Activated T-helper 9 cell treated with anti-CD3 and anti-CD28 coated beads, Interleukin-2, amount 50 U/mL, for 16 hours (primary cell): ENCODE measurements at regions not wholly inside any gene's neighbourhood (a gene's known extent, or its start where the extent isn't known, plus 50 kb on each side); places are given as distances from the start of the nearest gene placed in this dataset.
A peak's percentile ranks its signal among the peaks of the same experiment; 100 is the strongest.

Experiments
- DNase-seq: peaks from one replicate; pipeline ENCODE4 v3.0.0-alpha.2; 2020; ENCODE audit warnings: low read depth

DNA sequence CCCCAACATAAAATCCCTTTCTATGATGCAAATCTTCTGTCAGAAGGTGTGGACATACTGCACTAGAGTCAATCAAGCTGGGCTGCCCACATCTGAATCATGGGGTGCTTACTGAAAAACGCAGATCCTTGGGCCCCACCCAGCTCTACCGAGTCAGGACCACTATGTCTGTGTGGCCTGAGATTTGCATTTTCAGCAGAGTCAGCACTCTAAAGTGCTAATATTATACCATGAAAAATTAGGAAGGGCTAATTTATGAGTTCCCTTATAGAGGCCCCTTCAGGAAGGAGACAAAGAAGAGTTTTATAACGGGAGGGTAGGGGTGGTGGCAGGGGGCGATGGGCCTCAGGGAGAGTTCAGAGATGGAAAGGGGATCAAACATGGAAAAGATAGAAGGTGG lies 163.3 kb upstream of the NABP1 start:
- no peak for DNase-seq

DNA sequence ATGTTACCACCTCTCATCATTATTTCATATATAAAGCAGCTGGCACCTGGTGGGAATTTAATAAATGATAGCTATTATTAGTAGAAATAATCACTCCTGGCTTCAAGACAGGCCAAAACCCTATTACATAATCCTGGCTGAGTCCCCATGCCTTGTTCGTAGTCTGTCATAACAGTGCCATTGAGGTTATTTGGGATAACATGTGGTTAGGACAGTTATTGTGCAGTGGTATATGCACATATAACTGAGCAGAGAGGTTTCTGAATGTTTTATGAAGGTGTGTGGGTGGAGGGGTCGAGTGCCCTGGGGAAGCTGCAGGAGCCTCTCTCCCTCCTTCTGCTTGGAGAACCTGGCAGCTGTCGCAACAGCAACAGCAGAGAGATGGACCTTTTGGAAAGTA lies 162.4 kb upstream of the NABP1 start:
- DNase-seq = no peak

DNA sequence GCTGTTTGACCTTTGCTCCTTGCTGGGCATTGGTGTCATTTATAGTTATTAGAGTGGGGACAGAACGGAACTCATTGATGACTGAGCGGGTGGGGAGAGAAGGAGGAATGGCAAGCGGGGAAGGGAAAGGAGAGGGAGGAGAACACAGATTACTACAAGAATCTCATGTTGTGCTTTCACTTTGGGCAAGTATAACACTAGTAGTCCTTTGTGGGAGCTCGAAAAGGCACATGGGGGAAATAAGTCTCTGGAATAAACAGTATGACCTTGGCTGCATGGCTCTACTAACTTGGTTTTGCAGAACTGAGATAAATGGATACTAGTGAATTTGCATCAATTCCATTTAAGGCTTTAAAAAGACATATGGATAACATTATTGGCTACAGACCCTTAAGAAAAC lies 161.7 kb upstream of the NABP1 start:
- no peak for DNase-seq

DNA sequence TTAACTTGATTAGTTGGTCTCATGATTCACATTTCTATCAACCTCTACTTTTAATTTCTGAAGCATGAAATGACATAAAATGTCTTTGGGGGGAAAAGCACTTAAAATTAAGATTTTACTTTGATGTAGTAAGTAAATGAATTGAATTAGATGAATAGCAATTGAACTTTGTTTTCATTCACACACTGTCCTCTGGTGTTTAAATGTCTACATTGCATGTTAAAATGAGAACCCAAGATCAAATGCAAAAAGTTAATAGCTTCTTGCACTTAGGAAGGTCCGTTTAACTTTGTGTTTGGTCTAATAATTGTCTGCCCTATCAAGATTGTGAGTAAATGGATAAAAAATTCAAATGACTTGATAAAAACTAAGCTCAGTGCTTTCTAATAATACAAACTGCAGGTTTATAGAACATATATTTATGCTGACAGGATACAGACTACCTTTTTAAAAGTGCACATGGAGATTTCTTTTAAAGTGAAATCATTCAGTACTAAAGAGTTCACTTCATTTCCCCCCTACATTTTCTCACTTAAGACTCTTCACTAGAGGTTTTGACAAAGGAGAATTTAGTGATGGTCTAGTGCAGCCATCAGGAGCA lies 156.2 kb upstream of the NABP1 start:
- no peak for DNase-seq

DNA sequence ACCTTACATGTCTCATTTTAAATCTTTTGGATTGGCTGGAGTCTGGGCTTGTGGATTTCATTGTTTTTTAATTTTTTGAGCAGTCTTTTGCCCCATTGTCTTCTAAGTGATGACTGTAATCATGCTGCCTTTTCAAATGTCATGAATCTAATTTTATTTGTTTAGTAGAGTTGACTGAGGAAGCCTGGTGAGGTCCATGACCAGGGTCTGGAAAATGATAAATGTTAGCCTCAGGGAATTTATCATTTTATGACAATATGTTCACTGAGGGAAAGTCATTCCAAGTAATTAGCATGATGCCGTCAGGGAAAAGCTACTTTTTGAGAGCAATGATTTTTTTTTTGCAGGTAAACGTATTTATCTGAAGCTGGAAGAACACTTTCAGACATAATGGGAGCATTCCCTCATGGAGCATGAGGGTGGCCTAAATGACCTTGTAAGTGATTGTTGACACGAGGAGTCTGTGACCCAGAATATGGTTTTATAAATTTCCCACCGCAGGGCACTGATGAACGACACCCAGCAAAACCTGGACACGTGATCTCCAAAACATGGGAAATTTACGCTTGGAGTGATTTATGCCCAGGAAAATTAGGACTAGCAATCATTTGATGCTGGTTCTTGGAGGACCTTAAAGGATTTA lies 155.3 kb upstream of the NABP1 start:
- DNase-seq = no peak

DNA sequence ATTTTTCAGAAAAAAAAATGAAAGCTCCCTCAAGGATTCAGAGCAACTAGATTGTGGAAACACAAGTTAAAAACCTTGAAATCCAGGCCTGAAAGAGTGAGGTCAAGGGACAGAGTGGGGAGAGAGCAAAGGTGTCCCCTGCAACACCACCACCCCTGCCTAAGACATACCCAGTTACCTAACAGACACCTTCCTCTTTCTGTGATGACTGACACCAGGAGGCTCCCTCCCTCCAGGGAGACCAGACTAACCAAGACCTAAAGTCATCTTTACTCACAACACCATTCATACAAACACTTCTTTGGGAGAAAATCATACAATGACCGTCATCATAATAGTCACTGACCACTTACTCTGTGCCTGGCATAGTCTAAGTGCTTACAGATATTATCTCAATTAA lies 151.8 kb upstream of the NABP1 start:
- no peak for DNase-seq

DNA sequence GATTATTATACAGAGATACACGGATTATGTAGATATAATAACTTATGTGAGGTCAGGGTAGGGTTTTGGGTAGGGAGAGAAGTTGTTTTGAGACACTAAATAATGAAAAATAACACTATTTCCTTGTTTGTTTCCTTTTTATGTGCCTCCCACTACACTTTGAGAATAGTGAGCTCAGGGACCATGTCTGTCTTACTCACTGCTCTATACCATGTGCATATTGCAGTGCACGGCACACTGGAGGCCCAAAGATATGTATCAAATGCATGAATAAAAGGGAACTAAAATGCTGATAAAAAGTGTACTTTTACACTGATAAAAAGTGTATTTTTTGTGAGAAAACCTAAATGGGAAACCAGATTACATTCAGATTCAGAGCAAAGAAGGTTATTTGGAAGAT lies 151.4 kb upstream of the NABP1 start:
- DNase-seq = no peak

DNA sequence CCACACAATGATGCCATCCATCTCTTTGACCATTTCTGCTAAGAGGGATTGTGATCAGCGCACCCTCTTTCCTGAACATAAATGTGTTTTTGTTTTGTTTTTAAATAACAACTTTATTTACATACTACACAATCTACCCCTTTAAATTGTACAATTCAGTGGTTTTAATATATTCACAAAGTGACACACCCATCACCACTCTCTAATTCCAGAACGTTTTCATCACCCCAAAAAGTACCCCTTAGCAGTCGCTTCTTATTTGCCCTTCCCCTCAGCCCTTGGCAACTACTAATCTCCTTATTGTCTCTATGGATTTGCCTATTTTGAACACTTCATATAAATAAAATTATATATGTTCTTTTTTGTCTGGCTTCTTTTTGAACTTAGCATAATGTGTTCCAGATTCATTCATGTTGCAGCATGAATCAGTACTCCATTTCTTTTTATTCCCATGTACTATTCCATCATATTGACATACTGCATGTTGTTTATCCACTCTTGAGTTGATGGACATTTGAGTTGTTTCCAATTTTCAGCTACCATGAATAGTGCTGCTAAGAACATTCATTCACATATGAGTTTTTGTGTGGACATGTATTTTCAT lies 150.9 kb upstream of the NABP1 start:
- DNase-seq = no peak

DNA sequence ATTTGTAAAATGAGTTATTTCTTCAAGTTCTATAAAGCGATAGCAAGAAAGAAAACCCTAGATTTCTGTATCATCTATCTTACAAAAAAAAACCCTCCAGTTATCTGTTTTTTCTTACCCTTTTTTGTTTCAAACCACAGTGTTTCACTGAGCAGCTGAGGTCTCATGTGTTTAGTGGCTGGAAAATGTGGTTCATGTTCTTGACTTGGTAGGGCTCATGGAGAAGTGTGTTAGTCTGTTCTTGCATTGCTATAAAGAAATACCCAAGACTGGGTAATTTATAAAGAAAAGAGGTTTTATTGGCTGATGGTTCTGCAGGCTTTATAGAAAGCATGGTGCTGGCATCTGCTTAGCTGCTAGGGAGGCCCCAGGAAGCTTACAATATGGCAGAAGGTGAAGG lies 147.3 kb upstream of the NABP1 start:
- no peak for DNase-seq

DNA sequence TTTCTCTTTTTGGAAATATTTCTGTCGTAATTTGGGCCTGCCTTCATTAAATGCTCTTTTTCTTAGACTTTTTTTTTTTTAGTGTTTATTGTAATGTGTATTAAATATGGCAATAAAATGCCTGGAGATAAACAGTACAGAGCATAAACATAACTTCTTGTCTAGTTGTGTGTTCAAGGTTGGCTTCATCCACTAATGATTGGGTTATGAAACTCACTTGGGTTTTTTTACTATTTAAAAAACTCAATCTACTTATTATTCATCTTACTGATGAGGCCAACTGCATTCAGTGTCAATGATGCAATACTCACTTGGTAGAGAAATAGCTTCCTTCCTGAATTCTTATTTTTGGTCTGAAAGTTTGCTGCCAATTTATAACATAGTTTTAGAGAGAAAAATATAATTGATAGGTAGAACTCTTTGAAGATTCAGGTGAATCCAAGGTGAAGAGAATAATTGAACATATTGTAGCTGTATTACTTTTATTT lies 144.2 kb upstream of the NABP1 start:
- DNase-seq = no peak

DNA sequence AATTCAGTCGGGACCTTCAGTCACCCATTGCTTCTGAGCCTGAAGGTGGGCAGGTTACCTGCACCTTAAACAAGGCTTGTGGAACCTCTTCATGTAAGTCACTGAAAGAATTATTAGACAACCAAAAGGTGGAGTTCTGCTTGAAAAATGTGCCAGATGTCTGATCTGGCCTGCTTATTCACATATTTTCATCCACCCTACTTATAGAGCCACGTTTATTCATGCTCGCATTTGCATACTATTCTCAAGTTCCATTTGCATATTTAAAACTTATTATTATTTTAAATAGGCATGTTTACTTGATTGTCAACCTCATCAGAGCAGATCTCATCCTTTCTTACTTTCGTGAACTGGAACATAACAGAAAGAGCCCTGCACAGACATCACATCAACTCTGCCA lies 140.0 kb upstream of the NABP1 start:
- no peak for DNase-seq

DNA sequence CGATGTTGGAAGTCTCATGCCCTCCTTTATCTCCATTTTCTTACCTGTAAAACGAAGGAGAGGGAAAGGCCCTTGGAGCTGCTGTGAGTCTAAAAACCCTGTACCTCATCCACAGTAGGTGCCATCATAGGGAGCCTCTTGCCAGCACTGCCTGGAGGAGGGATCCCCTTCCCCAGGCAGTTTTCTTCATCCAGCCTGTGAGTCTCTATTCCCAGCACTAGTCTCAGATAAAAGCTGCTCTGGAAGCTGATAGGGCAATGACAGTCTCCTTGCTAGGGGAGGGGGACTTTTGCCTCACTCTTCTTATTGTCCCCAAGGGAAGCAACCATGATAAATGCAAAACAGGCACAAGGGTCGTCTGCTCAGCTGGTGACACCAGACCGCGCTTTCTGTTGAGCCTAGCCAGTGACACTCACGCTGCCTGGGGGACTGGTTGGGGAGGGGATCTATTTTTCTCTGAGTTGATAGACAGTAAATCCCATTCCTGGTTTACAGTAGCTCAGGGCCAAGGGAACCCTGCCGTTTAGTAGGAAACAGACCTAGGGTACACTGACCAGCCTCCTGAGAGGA lies 139.5 kb upstream of the NABP1 start:
- DNase-seq = no peak

DNA sequence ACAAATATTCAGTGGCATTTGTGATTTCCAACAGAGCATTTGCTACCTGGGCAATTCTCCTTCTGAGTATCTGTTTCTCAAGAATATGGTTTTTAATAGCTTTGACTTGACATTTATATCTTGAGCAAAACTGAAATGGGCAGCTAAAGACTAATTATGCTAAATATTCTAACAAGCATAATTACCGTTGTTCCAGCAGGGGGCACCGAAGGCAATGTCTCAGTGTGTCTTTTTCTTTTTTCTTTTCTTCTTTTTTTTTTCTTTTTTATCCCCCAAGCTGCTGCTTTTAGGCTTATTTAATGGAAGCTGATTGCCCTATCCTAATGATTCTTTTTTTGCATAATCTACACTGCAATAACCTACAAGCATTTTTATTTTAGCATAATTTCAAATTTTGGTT lies 138.9 kb upstream of the NABP1 start:
- DNase-seq = no peak

DNA sequence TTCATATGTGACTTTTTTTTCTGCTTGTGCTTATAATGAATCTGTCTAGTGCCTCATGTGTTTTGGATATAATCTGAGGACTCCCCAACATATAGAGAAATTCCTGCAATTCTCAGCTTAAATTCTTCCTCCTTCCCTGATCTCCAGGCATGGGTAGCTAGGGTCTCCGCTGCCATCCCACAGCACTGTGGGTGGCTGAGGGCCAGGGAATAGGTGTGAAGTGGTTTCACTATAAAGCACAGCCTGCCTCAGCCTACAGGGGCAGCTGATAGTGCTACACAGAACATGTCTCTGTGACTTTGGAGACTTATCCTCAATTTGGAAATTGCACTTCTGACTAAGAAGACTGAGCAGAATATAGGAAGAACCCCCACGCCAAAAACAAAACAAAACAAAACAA lies 137.3 kb upstream of the NABP1 start:
- DNase-seq = no peak

DNA sequence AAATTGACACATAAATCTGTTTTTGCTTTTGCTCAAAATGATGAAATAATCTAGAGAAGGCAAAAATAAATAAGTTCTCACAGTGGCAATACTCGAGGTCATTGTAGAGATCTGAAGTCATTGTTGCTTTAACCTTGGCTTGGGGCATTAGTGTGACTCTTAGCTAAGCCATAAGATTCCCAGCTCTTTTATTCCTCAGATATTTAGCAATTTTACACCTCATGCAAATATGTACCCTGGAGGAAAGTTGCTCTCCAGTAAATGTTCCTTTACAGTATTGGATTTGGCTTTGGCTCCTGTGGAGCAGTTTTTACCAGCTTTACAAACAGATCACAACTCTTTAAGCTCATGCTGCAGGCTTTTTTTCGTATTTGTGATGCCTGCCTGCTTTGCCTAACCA lies 134.2 kb upstream of the NABP1 start:
- DNase-seq = no peak

DNA sequence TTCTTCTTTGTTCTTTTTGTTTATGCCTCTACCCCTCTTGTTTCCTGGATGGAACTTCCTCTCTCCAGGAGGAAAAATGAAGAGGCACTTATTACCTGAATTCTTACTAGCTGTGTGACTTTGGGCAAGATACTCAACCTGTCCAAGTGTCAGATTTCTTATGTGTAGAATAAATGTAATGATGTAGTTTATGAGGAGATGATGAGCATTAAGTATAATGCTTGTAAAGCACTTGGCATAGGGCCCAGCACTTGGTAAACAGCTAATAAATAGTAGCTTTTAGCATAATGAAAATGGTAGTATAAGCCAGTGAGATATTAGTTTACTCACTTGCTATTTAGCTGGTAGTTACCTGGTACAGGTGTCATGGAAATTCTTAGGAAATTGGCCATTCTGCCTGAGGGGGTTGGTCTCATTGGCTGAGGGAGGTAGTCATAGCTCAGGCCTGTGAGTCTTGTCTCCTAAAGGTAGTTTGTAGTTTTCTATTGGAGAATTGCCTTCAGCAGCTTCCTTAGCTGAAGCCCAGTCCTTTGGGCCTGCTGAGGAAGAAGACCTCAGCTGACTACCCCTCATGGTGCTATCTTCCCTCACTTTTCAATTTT lies 133.4 kb upstream of the NABP1 start:
- DNase-seq = no peak

DNA sequence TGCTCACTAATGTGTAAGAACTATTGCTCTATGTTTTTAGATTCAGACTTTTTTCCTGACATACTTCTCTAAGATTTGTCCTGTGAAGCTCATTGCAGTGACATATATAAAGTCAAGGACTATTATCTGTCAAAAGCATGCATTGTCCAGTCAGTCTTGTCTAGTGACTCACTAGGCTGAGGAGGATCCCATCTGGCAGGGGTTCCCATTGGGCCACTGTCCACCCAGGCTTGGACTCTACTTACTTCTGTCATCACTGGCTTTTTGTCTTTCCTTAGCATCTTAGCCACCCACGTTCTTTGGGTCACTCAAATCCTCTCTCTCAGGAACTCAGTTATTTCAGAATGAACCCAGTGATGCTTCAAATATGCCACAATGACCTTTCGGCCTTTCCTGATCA lies 132.6 kb upstream of the NABP1 start:
- no peak for DNase-seq

DNA sequence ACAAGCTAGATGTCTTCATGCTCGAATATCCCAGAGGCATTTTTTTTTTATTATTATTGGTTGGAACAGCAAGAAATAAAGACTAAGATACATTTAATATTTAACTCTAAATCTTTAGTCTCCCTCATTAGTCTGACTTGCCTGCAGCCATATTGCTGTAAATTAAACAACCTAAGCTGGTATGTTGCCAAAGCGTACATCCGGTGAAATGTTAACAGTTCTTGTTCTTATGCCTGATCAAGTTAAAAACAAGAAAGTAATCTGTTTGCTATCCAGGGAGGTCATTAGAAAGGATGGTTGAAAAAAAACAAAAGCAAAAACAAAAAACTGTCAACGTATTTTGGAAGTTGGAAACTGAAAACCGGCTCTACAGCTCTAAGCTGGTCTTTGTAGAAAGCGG lies 125.9 kb upstream of the NABP1 start:
- no peak for DNase-seq

DNA sequence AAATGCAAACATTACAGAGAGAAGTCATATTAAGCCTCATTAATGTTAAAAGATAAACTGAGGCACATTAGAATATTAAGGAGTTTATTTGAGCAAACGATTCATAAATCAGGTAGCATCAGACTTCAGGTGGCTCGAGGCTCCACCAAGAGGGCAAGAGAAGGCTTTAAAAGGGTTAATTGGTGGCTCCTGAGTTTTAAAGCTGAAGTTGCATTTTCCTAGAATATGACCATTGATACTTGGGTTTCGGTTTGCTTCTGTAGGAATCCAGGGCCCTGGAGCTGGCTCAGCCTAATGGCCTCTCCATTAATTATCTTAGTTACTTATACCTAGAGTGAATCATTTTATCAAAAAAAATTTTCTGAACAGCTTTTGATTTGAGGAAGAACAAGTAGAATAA lies 123.7 kb upstream of the NABP1 start:
- no peak for DNase-seq

DNA sequence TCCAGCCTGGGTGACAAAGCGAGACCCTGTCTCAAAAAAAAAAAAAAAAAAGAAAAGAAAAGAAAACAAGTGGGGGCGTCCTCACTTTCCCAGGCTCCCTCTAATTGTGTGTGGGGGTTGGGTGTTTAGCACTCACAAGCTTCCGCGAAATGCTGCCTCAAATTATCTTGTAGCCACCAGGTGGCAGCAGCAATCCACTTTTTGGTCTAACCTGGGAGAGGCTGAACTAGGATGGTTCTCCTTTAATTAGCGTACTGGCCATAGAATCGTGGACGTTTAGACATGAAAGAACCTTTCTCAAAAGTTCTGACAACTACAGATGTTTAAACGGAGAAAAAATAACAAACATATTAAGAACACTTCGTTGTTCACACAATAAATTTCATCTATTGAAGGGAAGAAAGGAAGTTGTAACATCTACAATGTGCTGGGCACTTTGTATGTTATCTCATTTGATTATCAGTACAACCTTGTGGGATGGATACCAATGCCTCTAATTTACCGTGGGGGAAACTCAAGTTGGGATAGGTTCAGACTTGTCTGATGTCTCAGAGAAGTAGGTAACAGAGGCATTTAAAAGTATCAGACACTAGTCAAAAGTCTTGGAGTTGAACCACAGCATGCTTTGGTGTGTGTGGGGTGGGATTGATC lies 122.7 kb upstream of the NABP1 start:
- DNase-seq = peak; percentile 65

DNA sequence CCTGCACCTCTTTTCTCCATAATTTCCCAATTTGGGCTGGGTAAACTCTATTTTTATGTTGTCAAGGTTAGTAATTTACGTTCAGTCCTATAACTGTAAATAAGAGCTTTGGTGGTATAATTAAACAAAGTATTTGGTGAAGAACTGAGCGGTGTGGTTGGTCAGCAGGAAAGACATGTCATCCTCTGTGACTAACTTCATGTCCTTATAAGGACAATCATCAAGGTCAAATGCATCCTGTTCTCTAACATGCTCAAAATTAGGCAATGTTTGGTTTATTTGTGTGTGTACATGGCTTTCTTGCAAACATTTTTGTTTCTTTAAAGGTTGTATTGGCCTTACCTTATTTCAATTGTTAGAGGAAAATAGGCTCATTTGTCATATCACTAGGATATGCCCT lies 121.5 kb upstream of the NABP1 start:
- DNase-seq = no peak

DNA sequence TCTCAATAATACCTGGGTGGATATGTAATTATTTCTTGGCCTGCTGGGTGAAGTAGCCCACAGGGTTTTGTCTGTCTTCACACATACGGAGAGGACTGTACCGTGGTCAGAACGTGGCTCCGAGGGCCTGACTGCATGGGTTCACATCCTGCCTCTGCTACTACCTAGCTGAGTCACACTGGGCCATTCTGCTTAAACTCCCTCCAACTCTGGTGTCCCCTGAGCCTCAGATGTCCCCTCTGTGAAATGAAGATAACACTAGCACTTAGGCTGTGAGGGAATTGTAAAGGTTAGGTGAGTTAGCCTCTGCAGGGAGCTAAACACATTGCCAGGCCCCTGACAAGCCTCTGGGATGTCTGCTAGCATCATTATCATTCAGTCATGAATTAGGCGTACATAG lies 120.1 kb upstream of the NABP1 start:
- DNase-seq = no peak

DNA sequence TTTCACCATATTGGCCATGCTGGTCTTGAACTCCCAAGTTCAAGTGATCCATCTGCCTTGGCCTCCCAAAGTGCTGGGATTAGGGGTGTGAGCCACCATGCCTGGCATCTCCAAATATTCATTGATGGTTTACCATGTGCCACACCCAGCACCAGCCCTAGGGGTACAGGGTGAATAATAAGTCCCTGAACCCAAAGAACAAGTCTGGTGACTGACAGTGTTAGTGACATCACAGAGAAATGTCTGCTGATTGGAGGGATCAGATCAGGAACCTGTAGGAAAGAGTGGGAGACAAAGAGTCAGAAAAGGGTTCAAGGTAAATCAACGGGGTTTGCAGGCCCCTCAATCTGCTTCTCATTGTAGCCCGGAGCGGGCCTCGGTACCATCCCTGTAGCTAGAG lies 118.4 kb upstream of the NABP1 start:
- DNase-seq = no peak
